HG03064 (cell line): ENCODE measurements at regions not wholly inside any gene's neighbourhood (a gene's known extent, or its start where the extent isn't known, plus 50 kb on each side); places are given as distances from the start of the nearest gene placed in this dataset.

Experiments used
- ATAC-seq: cut with Tn5 transposase; IDR thresholded peaks from one replicate; pipeline ENCODE4 v1.9.1; 2021; ENCODE audit warnings: low read depth; ENCODE audit not compliant: unreplicated experiment

- no peak for ATAC-seq
These were observed 346.8 kb downstream of the STK39 start for GRCh38 chr2:167900435-167901114.

DNA sequence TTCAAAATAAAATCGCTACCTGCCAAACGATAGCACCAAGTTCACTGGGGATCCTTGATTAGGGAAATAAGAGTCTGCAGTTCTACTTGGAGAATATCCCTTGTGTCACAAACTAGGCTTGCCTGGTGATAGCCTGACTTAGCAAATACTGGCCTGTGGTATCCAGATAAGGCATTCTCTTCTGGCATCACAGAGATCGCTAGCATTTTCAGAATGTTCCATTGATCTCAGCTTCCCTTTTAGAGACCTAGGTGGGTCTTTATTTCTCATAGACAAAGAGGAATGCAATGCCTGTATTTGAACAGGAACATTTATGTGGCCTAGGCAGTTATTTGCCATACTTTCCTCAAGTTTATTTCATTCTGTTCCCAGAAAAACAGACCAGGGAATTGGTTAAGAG lies 349.1 kb downstream of the STK39 start:
- no peak for ATAC-seq

- no peak for ATAC-seq
These were observed 355.6 kb downstream of the STK39 start for GRCh38 chr2:167891841-167892240.

GRCh38 chr2:167890739-167891138 lies 356.7 kb downstream of the STK39 start:
- ATAC-seq: no peak

DNA sequence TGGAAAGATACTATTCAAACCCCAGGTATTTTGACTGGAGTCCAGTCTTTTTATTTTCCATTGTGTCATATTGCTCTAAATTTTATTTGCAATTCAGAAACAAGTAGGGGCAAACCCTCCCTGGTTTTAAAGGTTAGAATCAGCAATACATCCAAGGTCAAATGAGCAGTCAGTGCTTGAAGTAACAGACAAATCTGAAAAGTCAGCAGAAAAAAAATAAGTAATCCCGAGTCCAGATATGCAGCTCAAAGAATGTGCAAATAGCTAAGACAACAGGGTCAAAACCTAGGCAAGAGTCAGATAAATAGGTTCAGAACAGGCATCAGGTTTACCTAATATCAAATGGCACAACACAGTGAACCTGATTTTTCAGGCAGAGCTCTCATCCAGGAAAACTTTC lies 367.0 kb downstream of the STK39 start:
- ATAC-seq: no peak

GRCh38 chr2:167875529-167875928 lies 371.9 kb downstream of the STK39 start:
- no peak for ATAC-seq

- ATAC-seq: no peak
These were observed 372.6 kb downstream of the STK39 start for GRCh38 chr2:167874812-167875211.

DNA sequence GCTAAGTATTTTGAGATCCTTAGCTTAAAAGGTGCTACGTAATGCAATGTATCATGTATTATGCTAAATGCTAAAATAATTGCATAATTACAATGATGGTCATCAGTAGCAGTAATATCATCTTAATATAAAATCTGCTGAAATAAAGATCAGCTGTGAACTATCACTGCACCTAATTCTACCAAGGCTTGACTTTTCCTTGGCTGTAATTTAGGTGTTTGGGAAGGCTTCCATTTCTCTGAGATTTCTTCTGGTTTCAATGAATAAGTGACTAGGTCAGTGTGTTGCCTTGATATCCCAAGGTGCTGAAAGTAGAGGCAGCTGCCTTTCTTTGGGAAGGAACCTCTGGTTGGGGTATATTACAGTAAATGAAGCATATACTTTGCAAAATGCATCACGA lies 376.1 kb downstream of the STK39 start:
- no peak for ATAC-seq

DNA sequence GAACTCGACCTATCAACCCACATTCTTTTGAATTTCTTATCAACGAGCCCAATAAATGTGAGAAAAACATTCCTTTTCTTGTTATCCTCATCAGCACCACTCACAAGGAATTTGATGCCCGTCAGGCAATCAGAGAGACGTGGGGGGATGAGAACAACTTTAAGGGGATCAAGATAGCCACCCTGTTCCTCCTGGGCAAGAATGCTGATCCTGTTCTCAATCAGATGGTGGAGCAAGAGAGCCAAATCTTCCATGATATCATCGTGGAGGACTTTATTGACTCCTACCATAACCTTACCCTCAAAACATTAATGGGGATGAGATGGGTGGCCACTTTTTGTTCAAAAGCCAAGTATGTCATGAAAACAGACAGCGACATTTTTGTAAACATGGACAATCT lies 378.2 kb downstream of the STK39 start:
- no peak for ATAC-seq

DNA sequence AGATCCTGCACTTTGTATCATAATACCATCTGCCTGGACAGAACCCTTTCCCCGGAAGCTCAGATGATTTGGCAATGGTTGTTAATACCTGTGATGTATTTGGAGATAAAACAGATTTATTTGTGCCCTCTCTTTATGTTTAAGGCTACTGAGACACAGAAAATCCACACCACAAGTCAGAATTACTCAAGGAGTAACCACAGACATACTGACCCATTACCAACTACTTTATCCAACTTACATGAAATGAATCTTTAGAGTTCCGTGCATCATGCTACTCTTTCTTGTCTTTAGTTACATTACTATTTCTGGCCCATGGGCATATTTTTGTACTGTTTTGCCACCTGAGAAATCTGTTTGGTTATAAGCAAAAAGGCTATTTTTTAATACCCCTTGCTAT lies 384.0 kb downstream of the STK39 start:
- no peak for ATAC-seq

DNA sequence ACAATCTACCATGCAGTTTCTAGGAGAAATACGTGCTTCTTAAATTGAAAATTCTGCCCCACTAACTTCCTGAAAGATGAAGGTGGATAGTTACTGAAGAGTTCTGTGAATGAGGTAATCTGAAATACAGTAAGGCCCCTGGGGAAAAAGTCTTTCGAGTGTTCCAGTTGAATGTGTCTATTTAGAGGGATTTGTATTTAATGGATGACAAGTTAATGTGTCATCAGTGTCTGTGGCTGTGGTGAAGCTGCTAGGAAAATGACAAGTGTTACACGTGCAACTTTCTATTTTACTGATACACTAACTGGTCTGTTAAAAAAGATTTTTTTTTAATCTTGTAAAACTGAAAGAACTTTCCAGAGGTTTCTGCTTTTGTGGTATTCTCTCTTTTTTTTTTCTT lies 384.6 kb downstream of the STK39 start:
- ATAC-seq: peak; percentile 65

- peak; percentile 7 for ATAC-seq
These were observed 385.1 kb downstream of the STK39 start for GRCh38 chr2:167862296-167862695.

DNA sequence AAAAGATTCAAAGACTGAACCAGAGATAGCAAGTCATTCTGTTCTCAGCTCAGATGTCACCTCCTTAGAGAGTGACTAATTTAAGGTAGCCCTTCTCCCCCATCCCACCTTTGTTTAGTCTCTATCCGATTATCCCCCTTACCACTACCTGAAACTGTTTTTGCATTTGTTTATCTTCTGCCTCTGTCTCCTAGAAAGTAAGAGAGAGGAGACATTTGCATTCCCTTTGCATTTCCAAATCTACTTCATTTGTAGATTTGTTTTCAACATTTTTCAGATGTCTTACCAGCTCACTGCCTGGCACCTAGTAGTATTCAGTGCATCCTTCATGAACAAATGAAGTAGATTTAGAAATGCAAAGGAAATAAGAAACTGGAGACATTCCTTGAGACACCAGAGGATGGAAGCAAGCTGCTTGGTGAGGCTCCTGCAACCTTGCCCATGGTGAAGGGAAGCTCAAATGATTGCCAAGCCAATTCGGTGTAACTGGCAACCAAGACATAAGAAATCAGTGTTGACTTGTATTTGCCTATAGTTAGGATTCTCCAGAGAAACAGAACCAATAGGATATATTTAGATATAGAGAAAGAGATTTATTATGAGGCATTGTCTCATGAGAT lies 385.7 kb downstream of the STK39 start:
- ATAC-seq: no peak

GRCh38 chr2:167860082-167860481 lies 387.3 kb downstream of the STK39 start:
- no peak for ATAC-seq

GRCh38 chr2:167859676-167860075 lies 387.7 kb downstream of the STK39 start:
- ATAC-seq: no peak

- no peak for ATAC-seq
These were observed 389.3 kb downstream of the STK39 start for GRCh38 chr2:167858086-167858485.

DNA sequence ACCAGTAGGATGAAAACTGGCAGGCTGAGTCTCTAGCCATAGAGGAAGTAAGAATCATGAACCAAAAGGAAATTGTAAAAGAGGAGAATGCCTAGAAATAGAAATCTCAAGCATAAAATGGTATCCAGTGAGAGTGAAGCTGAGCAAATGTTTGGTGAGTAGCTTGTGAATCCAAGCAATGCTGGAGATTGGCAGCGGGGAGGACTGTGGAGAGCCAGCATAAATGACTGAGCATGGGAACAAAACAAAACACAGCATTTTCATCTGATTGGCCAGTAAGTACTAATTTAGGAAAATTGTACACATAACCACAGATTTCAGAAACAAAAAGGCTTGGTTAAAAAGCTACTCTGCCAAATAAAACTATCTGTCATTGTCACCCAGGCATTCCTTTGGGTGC lies 390.0 kb downstream of the STK39 start:
- no peak for ATAC-seq

GRCh38 chr2:167856190-167856589 lies 391.2 kb downstream of the STK39 start:
- ATAC-seq: no peak

DNA sequence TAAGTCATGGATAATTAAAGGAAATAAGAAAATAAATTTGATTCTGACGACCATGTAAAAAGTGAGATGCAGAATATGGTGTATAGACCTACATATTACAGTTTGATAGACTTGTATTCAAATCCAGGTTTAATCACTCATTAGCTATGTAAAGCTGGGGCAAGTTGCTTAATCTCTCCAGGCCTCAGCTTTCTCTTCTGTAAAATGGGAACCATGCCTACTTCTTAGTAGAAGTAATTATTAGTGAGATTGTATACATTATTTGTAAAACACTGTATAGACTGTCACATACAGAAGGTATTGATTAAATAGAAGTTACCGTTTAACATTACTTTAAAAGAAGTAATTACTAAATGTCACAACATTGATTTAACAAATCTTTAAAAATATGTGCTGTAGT lies 392.2 kb downstream of the STK39 start:
- no peak for ATAC-seq

GRCh38 chr2:167853717-167854116 lies 393.7 kb downstream of the STK39 start:
- ATAC-seq: no peak

GRCh38 chr2:167851876-167852275 lies 395.5 kb downstream of the STK39 start:
- no peak for ATAC-seq

- no peak for ATAC-seq
These were observed 396.0 kb downstream of the STK39 start for GRCh38 chr2:167851323-167851860.
